LHCN-M2 (cell line): ENCODE measurements at regions not wholly inside any gene's neighbourhood (a gene's known extent, or its start where the extent isn't known, plus 50 kb on each side); places are given as distances from the start of the nearest gene placed in this dataset.

Experiments used
- DNase-seq: peaks from one replicate; pipeline ENCODE4 v3.0.0-alpha.2; 2012; ENCODE audit warnings: low read depth

GRCh38 chr6:4616311-4616710, 159.9 kb upstream of the CDYL start:
- no peak for DNase-seq

GRCh38 chr6:4615891-4616290, 160.3 kb upstream of the CDYL start:
- no peak for DNase-seq

GRCh38 chr6:4615231-4615630, 161.0 kb upstream of the CDYL start:
- DNase-seq = no peak

GRCh38 chr6:4614637-4615036, 161.6 kb upstream of the CDYL start:
- no peak for DNase-seq

GRCh38 chr6:4613795-4614194, 162.4 kb upstream of the CDYL start:
- no peak for DNase-seq

- no peak for DNase-seq
Observed at GRCh38 chr6:4613381-4613780, 162.8 kb upstream of the CDYL start.

GRCh38 chr6:4612636-4613171, 163.5 kb upstream of the CDYL start:
- DNase-seq = no peak

- DNase-seq = no peak
Observed at GRCh38 chr6:4611429-4612129, 164.6 kb upstream of the CDYL start.

- DNase-seq = no peak
Observed at GRCh38 chr6:4610256-4610655, 165.9 kb upstream of the CDYL start.

GRCh38 chr6:4608361-4609115, 167.7 kb upstream of the CDYL start:
- DNase-seq = no peak

- DNase-seq = no peak
Observed at GRCh38 chr6:4607793-4608192, 168.4 kb upstream of the CDYL start.

GRCh38 chr6:4606821-4607704, 169.1 kb upstream of the CDYL start:
- peak; percentile 81 for DNase-seq

- no peak for DNase-seq
Observed at GRCh38 chr6:4606016-4606415, 170.2 kb upstream of the CDYL start.

- DNase-seq = no peak
Observed at GRCh38 chr6:4603856-4604369, 172.3 kb upstream of the CDYL start.

GRCh38 chr6:4603291-4603690, 172.9 kb upstream of the CDYL start:
- peak; percentile 89 for DNase-seq

GRCh38 chr6:4599924-4600323, 176.3 kb upstream of the CDYL start:
- DNase-seq = peak; percentile 85

GRCh38 chr6:4598384-4598995, 177.7 kb upstream of the CDYL start:
- DNase-seq = no peak

- no peak for DNase-seq
Observed at GRCh38 chr6:4593951-4594350, 182.3 kb upstream of the CDYL start.

GRCh38 chr6:4592026-4592425, 184.2 kb upstream of the CDYL start:
- DNase-seq = no peak

GRCh38 chr6:4591218-4591617, 185.0 kb upstream of the CDYL start:
- DNase-seq = no peak

GRCh38 chr6:4589295-4589694, 186.9 kb upstream of the CDYL start:
- no peak for DNase-seq
